ENCODE measurements at regions not wholly inside any gene's neighbourhood (a gene's known extent, or its start where the extent isn't known, plus 50 kb on each side); places are given as distances from the start of the nearest gene placed in this dataset.
"Not testable (repeated sequence)": the region's sequence is repeated elsewhere in the genome, so short reads cannot be mapped to it uniquely, and the experiment has no call there.

GRCh38 chr11:3583476-3583875 is 58.3 kb downstream of the ART5 start:
- not testable (repeated sequence) for DNase-seq

- not testable (repeated sequence) for DNase-seq
These were observed 60.4 kb downstream of the ART5 start for GRCh38 chr11:3581389-3581725.

GRCh38 chr11:3580487-3581388 is 61.1 kb downstream of the ART5 start:
- DNase-seq: peak; percentile 34

DNA sequence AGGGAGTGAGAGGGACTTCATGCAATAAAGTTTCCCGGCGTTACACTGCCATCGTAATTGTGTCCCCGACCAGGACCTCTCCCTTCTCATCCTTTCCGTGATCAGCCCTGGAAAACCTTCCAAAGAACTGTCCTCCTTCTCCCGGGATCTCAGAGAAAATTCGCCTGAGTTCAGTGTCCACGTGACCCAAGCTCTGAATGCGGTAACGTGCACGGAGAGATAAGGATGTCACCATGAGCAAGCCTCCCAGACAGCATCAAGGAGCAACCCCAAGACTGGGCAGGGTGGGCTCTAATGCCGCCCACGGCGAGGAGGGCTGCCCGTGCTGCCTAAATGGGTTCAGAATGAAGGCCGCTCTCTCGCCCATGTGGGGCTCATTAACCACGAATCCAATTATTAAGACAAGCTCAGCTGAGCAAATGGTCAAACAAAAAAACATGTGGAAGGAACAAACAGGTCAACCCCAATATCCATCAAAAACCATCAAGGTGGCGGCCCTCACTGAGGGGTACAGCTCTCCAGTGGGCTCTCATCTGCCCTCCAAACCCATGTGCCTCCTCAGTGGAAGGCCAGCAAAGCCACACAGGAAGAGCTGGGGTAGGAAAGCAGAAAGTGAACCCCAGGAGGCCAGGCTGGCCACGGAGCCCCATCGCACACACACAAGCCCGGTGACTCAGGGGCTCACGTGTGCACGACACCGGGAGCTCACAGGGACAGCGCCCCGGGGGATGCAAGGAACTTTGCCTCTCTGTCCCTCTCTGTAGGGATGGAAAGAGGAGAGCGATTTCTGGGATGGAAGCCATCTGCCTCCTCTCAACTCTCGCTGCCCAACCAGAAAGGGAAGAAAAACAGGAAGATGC is 62.0 kb downstream of the ART5 start:
- DNase-seq: not testable (repeated sequence)

DNA sequence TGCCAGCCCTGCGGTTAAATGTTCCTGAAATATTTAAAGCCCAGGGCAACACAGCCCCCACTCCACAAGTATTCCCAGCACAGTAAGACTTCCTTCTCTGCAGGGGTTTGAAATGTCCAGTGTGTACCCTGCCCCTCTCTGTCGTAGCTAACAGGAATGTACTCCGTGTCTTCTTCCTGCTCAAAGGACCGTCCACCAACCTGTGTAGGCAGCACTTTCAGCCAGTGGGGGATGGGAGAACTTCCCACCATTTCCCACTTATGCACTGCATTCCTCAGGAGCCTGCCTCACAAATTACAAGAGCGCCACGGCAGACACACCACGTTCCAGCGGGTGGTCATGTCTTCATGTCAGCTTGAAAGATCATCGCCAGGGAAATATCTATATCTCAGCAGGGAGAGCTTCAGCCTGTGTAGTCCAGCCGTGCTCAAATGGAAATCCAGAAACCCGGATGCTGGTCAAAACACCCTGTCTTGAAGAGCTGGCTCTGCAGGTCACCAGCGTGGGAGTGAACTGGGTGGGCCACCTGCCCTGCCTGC is 65.7 kb downstream of the ART5 start:
- DNase-seq: not testable (repeated sequence)

DNA sequence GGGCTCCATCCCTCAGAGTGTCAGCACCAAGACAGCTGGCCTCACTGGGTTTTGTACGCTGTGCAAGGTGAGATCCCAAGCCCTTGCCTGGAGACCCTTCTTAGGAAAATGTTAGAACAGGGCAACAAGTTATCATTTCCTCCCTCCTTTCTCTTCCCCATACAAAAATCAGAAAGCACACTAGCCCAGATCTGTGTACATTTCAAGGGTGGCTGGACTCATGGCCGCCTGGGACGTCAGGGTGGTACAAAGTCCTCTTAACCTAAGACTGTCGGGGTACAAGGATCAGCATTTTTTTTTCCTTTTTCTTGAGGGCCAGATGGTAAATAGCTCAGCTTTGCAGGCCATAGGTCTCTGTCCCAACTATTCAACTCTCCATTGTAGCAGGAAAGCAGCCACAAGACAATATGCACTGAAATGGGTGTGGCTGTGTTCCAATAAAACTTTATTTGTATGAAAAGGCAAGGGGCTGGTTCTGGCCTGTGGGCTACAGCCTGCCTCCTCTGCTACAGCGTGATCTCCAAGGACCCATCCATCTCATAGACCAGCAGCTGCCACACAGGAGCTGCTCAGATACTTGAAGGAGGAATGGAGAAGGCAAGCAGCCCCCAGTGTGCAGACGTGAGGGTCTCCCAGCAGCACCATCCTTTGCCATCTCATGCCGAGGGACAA is 68.7 kb downstream of the ART5 start:
- not testable (repeated sequence) for DNase-seq

- DNase-seq: not testable (repeated sequence)
These were observed 70.0 kb downstream of the ART5 start for GRCh38 chr11:3571752-3572151.

DNA sequence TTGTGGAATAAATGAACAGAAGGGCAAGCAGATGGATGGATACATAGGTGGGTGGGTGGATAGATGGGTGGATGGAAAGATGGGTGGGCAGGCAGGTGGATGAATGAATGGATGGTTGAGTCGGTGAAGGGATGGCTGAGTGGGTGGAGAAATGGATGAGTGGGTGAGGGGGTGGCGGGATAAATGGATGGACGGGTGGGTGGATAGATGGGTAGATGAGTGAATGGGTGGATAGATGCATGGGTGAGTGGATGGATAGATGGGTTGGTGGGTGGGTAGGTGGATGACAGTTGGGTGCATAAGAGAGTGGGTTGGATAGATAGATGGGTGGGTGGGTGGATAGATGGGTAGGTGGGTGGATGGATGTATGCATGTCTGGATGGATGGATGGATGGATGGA is 76.0 kb downstream of the ART5 start:
- not testable (repeated sequence) for DNase-seq

DNA sequence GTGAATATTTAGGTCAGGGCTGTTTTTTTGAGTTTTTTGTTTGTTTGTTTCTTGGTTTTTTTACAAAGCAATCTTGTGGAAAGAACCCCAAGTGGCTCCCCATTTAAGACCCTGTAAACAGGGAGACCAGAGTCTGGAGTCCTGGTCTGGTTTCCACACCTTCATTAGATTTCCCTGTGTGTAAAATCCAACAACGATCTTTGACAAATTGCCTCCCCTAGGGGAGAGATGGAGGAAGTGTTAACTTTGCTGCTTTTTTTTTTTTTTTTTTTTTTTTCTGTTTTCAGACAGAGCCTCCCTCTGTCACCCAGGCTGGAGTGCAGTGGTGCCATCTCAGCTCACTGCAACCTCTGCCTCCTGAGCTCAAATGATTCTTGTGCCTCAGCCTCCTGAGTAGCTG is 77.4 kb downstream of the ART5 start:
- peak; percentile 1 for DNase-seq

DNA sequence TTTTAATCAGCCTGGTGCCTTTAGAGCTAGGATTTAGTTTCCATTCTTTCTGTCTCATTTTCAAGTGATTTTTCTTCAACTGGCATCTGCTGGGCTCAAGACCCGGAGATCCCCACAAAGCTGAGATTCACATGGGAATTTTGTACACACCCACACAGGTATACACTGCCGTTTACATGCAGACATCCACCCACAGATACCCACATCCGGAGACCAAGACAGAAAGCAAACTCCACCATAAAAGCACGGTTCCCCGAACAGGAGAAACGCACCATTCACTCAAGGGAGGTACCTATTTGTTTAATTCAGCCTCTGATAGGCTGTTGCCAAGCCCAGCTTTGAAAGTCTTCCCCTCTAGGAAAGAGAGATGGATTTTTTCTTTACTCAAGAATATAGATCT is 87.2 kb downstream of the ART5 start:
- not testable (repeated sequence) for DNase-seq

GRCh38 chr11:3544990-3545389 is 96.8 kb downstream of the ART5 start:
- not testable (repeated sequence) for DNase-seq

- not testable (repeated sequence) for DNase-seq
These were observed 103.6 kb downstream of the ART5 start for GRCh38 chr11:3538220-3538619.

DNA sequence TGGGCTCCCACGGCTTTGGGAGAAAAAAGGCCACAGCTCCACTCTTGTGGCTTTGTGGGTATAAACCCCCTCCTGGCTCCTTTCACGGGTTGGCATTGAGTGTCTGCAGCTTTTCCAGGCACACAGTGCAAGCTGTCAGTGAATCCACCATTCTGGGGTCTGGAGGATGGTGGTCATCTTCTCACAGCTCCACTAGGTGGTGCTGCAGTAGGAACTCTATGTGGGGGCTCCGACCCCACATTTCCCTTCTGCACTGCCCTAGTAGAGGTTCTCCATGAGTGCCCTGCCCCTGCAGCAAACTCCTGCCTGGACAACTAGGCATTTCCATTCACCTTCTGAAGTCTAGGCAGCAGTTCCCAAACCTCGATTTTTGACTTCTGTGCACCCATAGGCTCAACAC is 104.5 kb downstream of the ART5 start:
- DNase-seq: not testable (repeated sequence)

DNA sequence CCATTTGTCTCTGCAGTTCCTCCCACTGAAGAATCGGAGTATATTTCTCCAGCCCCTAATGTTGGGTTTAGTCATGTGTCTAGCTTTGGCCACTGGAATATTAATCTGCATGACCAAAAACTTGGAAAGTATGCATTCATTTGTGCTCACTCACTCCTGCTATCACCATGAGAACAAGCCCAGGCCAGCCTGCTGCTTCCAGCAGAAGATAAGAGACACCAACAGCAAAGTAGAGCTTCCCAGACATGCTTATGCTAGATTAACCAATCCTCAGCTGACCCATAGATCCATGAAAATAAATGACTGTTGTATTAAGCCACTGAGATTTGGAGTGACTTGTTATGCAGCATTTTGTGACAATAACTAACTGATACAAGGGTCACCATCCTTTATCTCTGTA is 108.8 kb downstream of the ART5 start:
- not testable (repeated sequence) for DNase-seq

DNA sequence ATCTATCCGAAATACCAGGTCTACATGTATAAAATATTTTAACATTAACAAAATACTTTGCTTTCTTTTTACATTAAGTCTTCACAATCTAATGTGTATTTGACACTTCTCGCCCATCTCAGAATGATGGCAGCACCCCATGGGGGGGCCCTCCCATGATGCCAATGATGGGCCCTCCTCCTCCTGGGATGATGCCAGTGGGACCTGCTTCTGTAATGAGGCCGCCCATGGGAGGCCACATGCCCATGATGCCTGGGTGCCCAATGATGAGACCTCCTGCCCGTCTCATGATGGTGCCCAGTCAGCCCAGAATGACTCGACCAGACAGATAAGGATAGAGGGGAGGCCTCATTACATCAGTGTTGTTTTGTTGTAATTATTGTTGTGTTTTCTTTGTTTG is 110.5 kb downstream of the ART5 start:
- DNase-seq: not testable (repeated sequence)

- DNase-seq: not testable (repeated sequence)
These were observed 118.2 kb downstream of the ART5 start for GRCh38 chr11:3523567-3523966.

DNA sequence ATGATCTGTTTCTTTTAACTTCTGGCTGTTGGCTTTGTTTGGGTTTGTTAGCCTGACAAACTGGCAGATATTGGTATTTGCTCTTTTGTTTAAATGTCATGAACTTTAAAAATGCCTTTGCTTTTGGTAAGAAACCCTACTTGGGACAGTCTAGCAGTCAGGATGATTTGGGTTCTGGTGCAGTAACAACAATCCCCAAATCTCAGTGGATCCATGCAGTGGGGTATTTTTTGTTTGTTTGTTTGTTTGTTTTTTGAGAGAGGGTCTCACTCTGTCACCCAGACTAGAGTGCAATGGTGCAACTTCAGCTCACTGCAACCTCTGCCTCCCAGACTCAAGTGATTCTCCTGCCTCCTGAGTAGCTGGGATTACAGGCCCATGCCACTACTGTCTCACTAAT is 120.9 kb downstream of the ART5 start:
- not testable (repeated sequence) for DNase-seq

DNA sequence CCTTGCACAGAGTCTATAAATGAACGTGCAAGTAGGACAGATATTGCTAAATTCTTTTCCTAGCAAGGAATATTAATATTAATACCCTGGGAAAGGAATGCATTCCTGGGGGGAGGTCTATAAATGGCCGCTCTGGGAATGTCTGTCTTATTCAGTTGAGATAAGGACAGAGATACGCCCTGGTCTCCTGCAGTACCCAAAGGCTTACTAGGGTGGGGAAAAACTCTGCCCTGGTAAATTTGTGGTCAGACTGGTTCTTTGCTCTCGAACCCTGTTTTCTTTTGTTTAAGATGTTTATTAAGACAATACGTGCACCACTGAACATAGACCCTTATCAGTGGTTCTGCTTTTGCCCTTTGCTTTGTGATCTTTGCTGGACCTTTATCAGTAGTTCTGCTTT is 122.0 kb downstream of the ART5 start:
- DNase-seq: not testable (repeated sequence)

DNA sequence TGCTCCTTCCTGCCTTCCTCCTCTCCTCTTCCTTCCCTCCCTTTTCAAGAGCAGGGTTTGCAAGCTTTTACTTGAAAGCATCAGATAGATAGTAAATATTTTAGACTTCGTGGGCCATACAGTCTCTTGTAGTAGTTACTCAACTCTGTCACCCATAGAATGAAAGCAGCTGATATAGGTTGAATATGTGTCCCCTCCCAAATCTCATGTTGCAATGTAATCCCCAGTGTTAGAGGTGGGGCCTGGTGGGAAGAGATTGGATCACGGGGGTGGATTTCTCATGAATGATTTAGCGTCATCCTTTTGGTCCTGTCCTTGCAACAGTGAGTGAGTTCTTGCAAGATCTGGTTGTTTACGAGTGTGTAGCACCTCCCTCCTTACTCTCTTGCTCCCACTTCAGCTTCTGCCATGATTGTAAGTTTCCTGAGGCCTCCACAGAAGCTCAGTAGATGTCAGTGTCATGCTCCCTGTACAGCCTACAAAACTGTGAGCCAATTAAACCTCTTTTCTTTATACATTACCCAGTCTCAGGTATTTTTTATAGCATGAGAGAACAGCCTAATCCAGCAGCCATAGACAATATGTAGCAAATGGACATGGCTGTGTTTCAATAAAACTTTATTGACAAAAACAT is 124.7 kb downstream of the ART5 start:
- DNase-seq: not testable (repeated sequence)

DNA sequence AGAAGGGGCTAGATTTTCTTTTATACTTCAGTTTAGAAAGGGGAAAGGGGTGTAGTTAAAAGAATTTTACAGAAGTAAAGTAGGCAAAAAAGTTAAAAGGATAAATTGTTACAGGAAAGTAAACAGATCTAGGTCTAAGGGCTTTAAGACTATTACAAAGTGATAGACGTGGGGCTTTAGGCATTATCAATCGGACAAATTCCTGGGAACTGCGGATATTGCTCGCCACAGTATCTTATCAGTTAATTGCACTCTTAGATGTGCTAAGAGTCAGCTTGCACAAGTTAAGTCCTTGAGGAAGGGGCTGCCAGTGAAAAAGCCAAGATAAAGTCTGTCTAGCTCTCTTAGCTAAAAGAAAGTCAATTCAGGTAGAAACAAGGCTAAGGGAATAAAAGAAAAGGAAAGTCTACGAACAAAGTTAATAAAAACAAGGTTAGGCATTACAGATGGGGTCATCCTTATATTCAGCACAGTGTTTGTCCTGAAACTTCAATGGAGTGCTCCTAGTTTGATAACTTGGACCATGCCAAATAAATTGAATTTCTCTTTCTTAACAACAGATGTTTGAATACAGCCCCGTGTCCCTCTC is 125.4 kb downstream of the ART5 start:
- not testable (repeated sequence) for DNase-seq

GRCh38 chr11:3514635-3515424 is 127.0 kb downstream of the ART5 start:
- not testable (repeated sequence) for DNase-seq

Data from NCI-H1105 treated with DMSO at 0.1 percent for 48 hours (cell line).